ENCODE measurements at regions not wholly inside any gene's neighbourhood (a gene's known extent, or its start where the extent isn't known, plus 50 kb on each side); places are given as distances from the start of the nearest gene placed in this dataset.

- no peak for TF ChIP-seq CTCF (IDR thresholded peaks at IDR 0.05)
- no peak for TF ChIP-seq POLR2A (IDR thresholded peaks at IDR 0.05)
These were observed 66.4 kb upstream of the DSP start for GRCh38 chr6:7475081-7475480.
